GM12878 (cell line): ENCODE measurements at regions not wholly inside any gene's neighbourhood (a gene's known extent, or its start where the extent isn't known, plus 50 kb on each side); places are given as distances from the start of the nearest gene placed in this dataset.

Experiments used
- ATAC-seq: fragments of 200-7000 bp; cut with Tn5 transposase; 3 replicates; pipeline ENCODE4 v1.9.1; 2020; ENCODE audit warnings: mild to moderate bottlenecking, moderate library complexity
- BruUV-seq: library from RNA; stranded (reverse); fragments of 400-500 nt; replicated peaks from 2 replicates; lab custom pipeline; 2021; lab: Mats Ljungman, UMichigan
- CTCF ChIA-PET: fragments of 300-600 bp; sonication (Branson Sonifier 250); formaldehyde crosslinking; extraction: SDS; loops from one replicate; lab custom pipeline; 2021; ENCODE audit warnings: inconsistent platforms; lab: Yijun Ruan, JAX
- POLR2A ChIA-PET: fragments of 350-600 bp; formaldehyde crosslinking; extraction: SDS; loops from one replicate; lab custom pipeline; 2021; ENCODE audit warnings: inconsistent platforms; lab: Charles Lee
- RAD21 ChIA-PET: fragments of 300-600 bp; sonication (Branson Sonifier 250); formaldehyde crosslinking; loops from one replicate; lab custom pipeline; 2023; ENCODE audit warnings: antibody characterized with exemption; ENCODE audit not compliant: unreplicated experiment; lab: Charles Lee
- SMC1A ChIA-PET: fragments of 300-600 bp; sonication (Branson Sonifier 250); formaldehyde crosslinking; loops from one replicate; lab custom pipeline; 2023; ENCODE audit not compliant: unreplicated experiment, uncharacterized antibody; lab: Charles Lee
- DNase-seq: peaks from one replicate; pipeline ENCODE4 v3.0.0-alpha.2; 2011; ENCODE audit warnings: low read depth, low spot score
- FAIRE-seq: peaks from 3 replicates; lab custom pipeline; 2011; peaks lifted over from hg19 to GRCh38; lab: Jason Lieb, UNC
- H2AFZ ChIP-seq: 2 replicates; pipeline ENCODE4 v1.6.0; 2011; ENCODE audit warnings: low read depth, low read length, control low read depth; ENCODE audit not compliant: control insufficient read depth
- H3K27ac ChIP-seq: 2 replicates; pipeline ENCODE4 v1.5.1; 2011; ENCODE audit warnings: control low read depth; ENCODE audit not compliant: control insufficient read depth, insufficient read depth
- H3K27me3 ChIP-seq, 2 experiments: replicated peaks in 1 of 2; 2 replicates each; pipeline versions ENCODE4 v1.6.0 to v1.6.1; 2011; ENCODE audit warnings: low read length in 1 of 2; ENCODE audit not compliant: control insufficient read depth in 2 of 2, insufficient read depth in 2 of 2
- H3K36me3 ChIP-seq, 2 experiments: 2 replicates each; pipeline ENCODE4 v1.5.1; 2011; ENCODE audit warnings: low read length in 1 of 2; ENCODE audit not compliant: control insufficient read depth in 2 of 2, insufficient read depth in 2 of 2
- H3K4me1 ChIP-seq: 2 replicates; pipeline ENCODE4 v1.6.1; 2011; ENCODE audit warnings: mild to moderate bottlenecking, low read length, moderate library complexity, mixed read lengths; ENCODE audit not compliant: control insufficient read depth, insufficient read depth
- H3K4me2 ChIP-seq: 2 replicates; pipeline ENCODE4 v1.6.0; 2011; ENCODE audit warnings: control low read depth; ENCODE audit not compliant: control insufficient read depth, insufficient read depth
- H3K4me3 ChIP-seq: fragments of 200-600 bp; sonication (generic); 2 replicates; pipeline ENCODE4 v1.5.1; 2016
- H3K79me2 ChIP-seq: 2 replicates; pipeline ENCODE4 v1.6.0; 2011; ENCODE audit warnings: low read length; ENCODE audit not compliant: control insufficient read depth, insufficient read depth
- H3K9ac ChIP-seq: 2 replicates; pipeline ENCODE4 v1.8.0; 2011; ENCODE audit warnings: low read length, control low read depth, mixed read lengths; ENCODE audit not compliant: control insufficient read depth, insufficient read depth
- H3K9me3 ChIP-seq: replicated peaks from 3 replicates; pipeline ENCODE4 v1.5.1; 2011; ENCODE audit warnings: mild to moderate bottlenecking, low read length; ENCODE audit not compliant: control insufficient read depth, insufficient read depth
- H4K20me1 ChIP-seq: 2 replicates; pipeline ENCODE4 v1.6.0; 2011; ENCODE audit not compliant: control insufficient read depth, insufficient read depth
- CHD2 ChIP-seq: IDR thresholded peaks from 2 replicates; pipeline ENCODE4 v1.6.1; 2011; ENCODE audit warnings: low read depth, low read length, improper control_type of control experiment, borderline replicate concordance
- MTA2 ChIP-seq: fragments of 450-650 bp; IDR thresholded peaks from 2 replicates; pipeline ENCODE4 v1.6.1; 2016; ENCODE audit warnings: low read depth, mild to moderate bottlenecking, moderate library complexity
- RAD21 ChIP-seq: IDR thresholded peaks from 2 replicates; pipeline ENCODE4 v1.6.1; 2011; ENCODE audit warnings: mild to moderate bottlenecking, low read depth, low read length, moderate library complexity; ENCODE audit not compliant: insufficient read depth
- WRNIP1 ChIP-seq: IDR thresholded peaks from 2 replicates; pipeline ENCODE4 v1.6.1; 2011; ENCODE audit warnings: low read depth, low read length, improper control_type of control experiment, borderline replicate concordance
- ZBTB33 ChIP-seq: fragments of 450-650 bp; IDR thresholded peaks from 2 replicates; pipeline ENCODE4 v1.6.1; 2017; ENCODE audit warnings: mild to moderate bottlenecking
- WGBS: methylation state at CpG from one replicate; pipeline ENCODE4 v1.1.6; 2016; ENCODE audit warnings: low lambda C conversion rate; ENCODE audit not compliant: insufficient replicate concordance, insufficient coverage; ENCODE audit errors: missing lambda C conversion rate; 5-methylcytosine and 5-hydroxymethylcytosine counted together
- in situ Hi-C: fragments of 300-500 bp; cut with MboI; formaldehyde crosslinking; loops from 9 replicates; pipeline ENCODE4 v1.14.3; 2018; ENCODE audit warnings: mixed read lengths
- intact Hi-C: fragments of 100-400 bp; cut with micrococcal nuclease; formaldehyde crosslinking; loops from one replicate; pipeline ENCODE4 v1.14.2; 2022; ENCODE audit not compliant: unreplicated experiment

- no peak overlapping the region for H3K27ac ChIP-seq
- intact Hi-C loops = no loop called here
- H3K4me3 ChIP-seq = no peak overlapping the region
- no peak for TF ChIP-seq CHD2
- TF ChIP-seq ZBTB33 = no peak
- no peak for TF ChIP-seq WRNIP1
- no peak for TF ChIP-seq RAD21
- no peaks in the 10 kb centered on the region for H4K20me1 ChIP-seq
- CTCF ChIA-PET = no interaction called here
- DNase-seq (no peak), ATAC-seq (no peak), FAIRE-seq (no peak)
- WGBS = 20% methylated on average over 15 of the region's 15 CpGs
- H2AFZ ChIP-seq = no peak overlapping the region
- H3K4me2 ChIP-seq = no peak overlapping the region
- no TSS peak for BruUV-seq
- no peak overlapping the region for H3K9ac ChIP-seq
- no peaks in the 10 kb centered on the region for H3K9me3 ChIP-seq
- RAD21 ChIA-PET = no interaction called here
- H3K79me2 ChIP-seq = no peaks in the 10 kb centered on the region
- no peaks in the 10 kb centered on the region for H3K36me3 ChIP-seq
- SMC1A ChIA-PET = no interaction called here
- in situ Hi-C loops = no loop called here
- H3K4me1 ChIP-seq = no peaks in the 10 kb centered on the region
- POLR2A ChIA-PET = interaction anchor here (0.6 kb wide), 1 partner anchor 81 kb away, joined by 5 read pairs; no protein-coding TSS in a partner anchor
- peaks cover 0 to 2% of the 10 kb centered on the region in 2 experiments; a peak in 3 of 4 replicates for H3K27me3 ChIP-seq
Observed at GRCh38 chr11:45053736-45054446, 92.5 kb upstream of the PRDM11 start.

- Histone ChIP-seq H3K9ac (no peak overlapping the region), H3K9me3 (no peaks in the 10 kb centered on the region), H3K4me3 (no peak overlapping the region), H3K27ac (no peak overlapping the region), H3K4me1 (no peaks in the 10 kb centered on the region), H4K20me1 (no peaks in the 10 kb centered on the region), H3K27me3 (peaks cover 0 to 2% of the 10 kb centered on the region in 2 experiments; a peak in 3 of 4 replicates), H3K79me2 (no peaks in the 10 kb centered on the region), H2AFZ (no peak overlapping the region), H3K4me2 (no peak overlapping the region), H3K36me3 (no peaks in the 10 kb centered on the region)
- FAIRE-seq (no peak), DNase-seq (no peak), ATAC-seq (no peak)
- in situ Hi-C loops (no loop called here), intact Hi-C loops (no loop called here)
- TF ChIP-seq MTA2 = no peak
- ChIA-PET POLR2A (no interaction called here), CTCF (no interaction called here), RAD21 (no interaction called here), SMC1A (no interaction called here)
- BruUV-seq = no TSS peak
- 49% methylated on average over 8 of the region's 8 CpGs for WGBS
Observed at GRCh38 chr11:45054956-45055355, 91.5 kb upstream of the PRDM11 start.
